NCI-H2196 (cell line): ENCODE measurements at regions not wholly inside any gene's neighbourhood (a gene's known extent, or its start where the extent isn't known, plus 50 kb on each side); places are given as distances from the start of the nearest gene placed in this dataset.
"Not testable (repeated sequence)": the region's sequence is repeated elsewhere in the genome, so short reads cannot be mapped to it uniquely, and the experiment has no call there.

Source experiments
- DNase-seq: peaks from one replicate; lab custom pipeline; 2025; ENCODE audit not compliant: unreplicated experiment; lab: John Stamatoyannopoulos, UW

DNA sequence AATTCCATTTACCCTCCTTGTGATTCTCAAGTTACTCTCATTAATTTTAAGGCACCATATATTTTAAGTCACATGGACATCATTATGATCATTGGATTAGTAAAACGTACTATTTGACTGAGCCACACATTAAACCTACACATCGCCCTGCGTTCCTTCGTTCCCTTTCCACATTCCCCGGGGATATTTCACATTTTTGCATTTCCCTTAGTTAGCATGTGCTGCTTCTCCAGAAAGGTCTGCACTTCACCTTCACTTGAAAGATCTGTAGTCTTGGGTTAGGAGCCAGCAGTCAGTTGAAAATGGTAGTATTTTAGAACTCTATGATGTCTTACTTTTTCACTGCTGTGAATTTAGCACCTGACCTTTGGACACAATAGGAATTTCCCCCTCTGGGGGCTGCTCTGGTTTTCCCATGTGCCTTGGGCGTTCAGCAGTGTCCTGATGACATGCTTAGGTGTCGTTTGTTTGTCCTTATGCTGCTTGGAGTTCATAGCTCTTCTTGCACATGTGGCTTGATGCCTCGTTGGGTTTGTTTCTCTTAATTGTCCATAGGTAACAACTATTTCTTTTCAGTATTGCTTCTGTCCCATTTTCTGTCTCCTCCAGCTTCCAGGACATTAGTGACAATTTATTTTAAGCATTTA, 56.9 kb upstream of the NBPF20 start:
- not testable (repeated sequence) for DNase-seq

GRCh38 chr1:145475962-145476361, 50.6 kb upstream of the NBPF20 start:
- not testable (repeated sequence) for DNase-seq

GRCh38 chr1:145475369-145475915, 50.0 kb upstream of the NBPF20 start:
- DNase-seq, result not testable (repeated sequence)
